Body of pancreas (tissue), 4 donors: ENCODE measurements at regions not wholly inside any gene's neighbourhood (a gene's known extent, or its start where the extent isn't known, plus 50 kb on each side); places are given as distances from the start of the nearest gene placed in this dataset.

ENCODE experiments used
- POLR2A ChIP-seq, 3 donors: fragments of 450-650 bp; IDR thresholded peaks; one replicate each; pipeline ENCODE4 v1.6.1; 2016; ENCODE audit warnings: antibody characterized with exemption in 3 of 3, mild to moderate bottlenecking in 2 of 3
- TF ChIP-seq, protein P1 (sequence below), 7 experiments: fragments of 450-650 bp in 4 of 7; fragments of 200-600 bp in 3 of 7; sonication (generic) in 3 of 7; IDR thresholded peaks; one replicate each; pipeline ENCODE4 v1.5.1; 2016 to 2019; ENCODE audit warnings: antibody characterized with exemption in 7 of 7

GRCh38 chr21:20551939-20552338 is 446.3 kb upstream of the NCAM2 start:
- TF ChIP-seq, protein P1, sequence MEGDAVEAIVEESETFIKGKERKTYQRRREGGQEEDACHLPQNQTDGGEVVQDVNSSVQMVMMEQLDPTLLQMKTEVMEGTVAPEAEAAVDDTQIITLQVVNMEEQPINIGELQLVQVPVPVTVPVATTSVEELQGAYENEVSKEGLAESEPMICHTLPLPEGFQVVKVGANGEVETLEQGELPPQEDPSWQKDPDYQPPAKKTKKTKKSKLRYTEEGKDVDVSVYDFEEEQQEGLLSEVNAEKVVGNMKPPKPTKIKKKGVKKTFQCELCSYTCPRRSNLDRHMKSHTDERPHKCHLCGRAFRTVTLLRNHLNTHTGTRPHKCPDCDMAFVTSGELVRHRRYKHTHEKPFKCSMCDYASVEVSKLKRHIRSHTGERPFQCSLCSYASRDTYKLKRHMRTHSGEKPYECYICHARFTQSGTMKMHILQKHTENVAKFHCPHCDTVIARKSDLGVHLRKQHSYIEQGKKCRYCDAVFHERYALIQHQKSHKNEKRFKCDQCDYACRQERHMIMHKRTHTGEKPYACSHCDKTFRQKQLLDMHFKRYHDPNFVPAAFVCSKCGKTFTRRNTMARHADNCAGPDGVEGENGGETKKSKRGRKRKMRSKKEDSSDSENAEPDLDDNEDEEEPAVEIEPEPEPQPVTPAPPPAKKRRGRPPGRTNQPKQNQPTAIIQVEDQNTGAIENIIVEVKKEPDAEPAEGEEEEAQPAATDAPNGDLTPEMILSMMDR (IDR thresholded peaks at IDR 0.05) = no peak
- no peak for TF ChIP-seq POLR2A (IDR thresholded peaks at IDR 0.05)
